ENCODE measurements at regions not wholly inside any gene's neighbourhood (a gene's known extent, or its start where the extent isn't known, plus 50 kb on each side); places are given as distances from the start of the nearest gene placed in this dataset.
A peak's percentile ranks its signal among the peaks of the same experiment; 100 is the strongest.
"Not testable (repeated sequence)": the region's sequence is repeated elsewhere in the genome, so short reads cannot be mapped to it uniquely, and the experiment has no call there.

- no peak for DNase-seq (ENCODE audit: low spot score)
Measured at GRCh38 chr2:217366266-217366895, 506.5 kb upstream of the TNP1 start.

- DNase-seq (ENCODE audit: low spot score) = no peak
Measured at GRCh38 chr2:217365656-217366055, 505.8 kb upstream of the TNP1 start.

GRCh38 chr2:217364224-217364623, 504.4 kb upstream of the TNP1 start:
- DNase-seq (ENCODE audit: low spot score) = no peak

GRCh38 chr2:217363470-217363869, 503.6 kb upstream of the TNP1 start:
- DNase-seq (ENCODE audit: low spot score) = no peak

GRCh38 chr2:217362710-217363109, 502.8 kb upstream of the TNP1 start:
- no peak for DNase-seq (ENCODE audit: low spot score)

- no peak for DNase-seq (ENCODE audit: low spot score)
Measured at GRCh38 chr2:217362286-217362685, 502.4 kb upstream of the TNP1 start.

- DNase-seq (ENCODE audit: low spot score) = no peak
Measured at GRCh38 chr2:217361483-217361880, 501.6 kb upstream of the TNP1 start.

- no peak for DNase-seq (ENCODE audit: low spot score)
Measured at GRCh38 chr2:217360781-217361482, 501.1 kb upstream of the TNP1 start.

GRCh38 chr2:217360111-217360510, 500.2 kb upstream of the TNP1 start:
- DNase-seq (ENCODE audit: low spot score) = no peak

- peak; percentile 26 for DNase-seq (ENCODE audit: low spot score)
Measured at GRCh38 chr2:217357886-217358620, 498.2 kb upstream of the TNP1 start.

- DNase-seq (ENCODE audit: low spot score) = no peak
Measured at GRCh38 chr2:217356781-217357180, 496.9 kb upstream of the TNP1 start.

- DNase-seq (ENCODE audit: low spot score) = no peak
Measured at GRCh38 chr2:217356142-217356541, 496.3 kb upstream of the TNP1 start.

- DNase-seq (ENCODE audit: low spot score) = no peak
Measured at GRCh38 chr2:217353591-217353990, 493.7 kb upstream of the TNP1 start.

GRCh38 chr2:217351378-217351777, 491.5 kb upstream of the TNP1 start:
- DNase-seq (ENCODE audit: low spot score) = no peak

GRCh38 chr2:217349251-217349650, 489.4 kb upstream of the TNP1 start:
- no peak for DNase-seq (ENCODE audit: low spot score)

- not testable (repeated sequence) for DNase-seq (ENCODE audit: low spot score)
Measured at GRCh38 chr2:217347630-217348029, 487.8 kb upstream of the TNP1 start.

- not testable (repeated sequence) for DNase-seq (ENCODE audit: low spot score)
Measured at GRCh38 chr2:217346043-217346442, 486.2 kb upstream of the TNP1 start.

- DNase-seq (ENCODE audit: low spot score) = no peak
Measured at GRCh38 chr2:217340899-217341298, 481.0 kb upstream of the TNP1 start.

GRCh38 chr2:217340176-217340575, 480.3 kb upstream of the TNP1 start:
- DNase-seq (ENCODE audit: low spot score) = no peak

GRCh38 chr2:217339753-217340152, 479.9 kb upstream of the TNP1 start:
- no peak for DNase-seq (ENCODE audit: low spot score)

GRCh38 chr2:217338306-217338916, 478.5 kb upstream of the TNP1 start:
- no peak for DNase-seq (ENCODE audit: low spot score)

GRCh38 chr2:217337771-217338170, 477.9 kb upstream of the TNP1 start:
- DNase-seq (ENCODE audit: low spot score) = no peak

GRCh38 chr2:217336694-217337093, 476.8 kb upstream of the TNP1 start:
- no peak for DNase-seq (ENCODE audit: low spot score)

Data from iPS-NIHi11 (cell line).